ENCODE measurements at regions not wholly inside any gene's neighbourhood (a gene's known extent, or its start where the extent isn't known, plus 50 kb on each side); places are given as distances from the start of the nearest gene placed in this dataset.

DNA sequence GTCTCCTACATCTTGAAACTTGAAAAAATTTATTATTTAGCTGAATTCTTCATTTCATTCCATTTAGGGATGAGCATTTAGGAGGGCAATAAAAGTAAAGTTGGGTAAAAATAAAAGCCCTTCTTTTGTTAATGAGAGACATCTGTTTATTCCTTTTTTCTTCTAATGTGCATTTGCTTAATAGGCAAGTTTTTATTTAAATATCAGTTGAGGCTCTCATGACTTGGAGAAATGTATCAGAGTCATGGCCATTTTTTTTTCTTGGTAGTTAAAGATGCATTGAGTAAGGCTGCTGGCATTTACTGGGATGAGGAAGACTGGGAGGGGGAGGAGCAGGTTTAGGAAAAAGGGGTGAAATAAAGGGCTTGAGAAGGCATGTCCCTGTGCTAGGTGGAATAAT is 609.9 kb upstream of the TMEM132C start:
- TF ChIP-seq CTCF (IDR thresholded peaks at IDR 0.05; ENCODE audit: insufficient read depth, low read length) (no peak), POLR2AphosphoS5 (IDR thresholded peaks at IDR 0.05; ENCODE audit: low read depth) (no peak), GABPA (IDR thresholded peaks at IDR 0.05; ENCODE audit: low read depth) (no peak), SPI1 (IDR thresholded peaks at IDR 0.05; ENCODE audit: borderline replicate concordance, low read depth) (no peak)
- TF ChIP-seq, protein P1, sequence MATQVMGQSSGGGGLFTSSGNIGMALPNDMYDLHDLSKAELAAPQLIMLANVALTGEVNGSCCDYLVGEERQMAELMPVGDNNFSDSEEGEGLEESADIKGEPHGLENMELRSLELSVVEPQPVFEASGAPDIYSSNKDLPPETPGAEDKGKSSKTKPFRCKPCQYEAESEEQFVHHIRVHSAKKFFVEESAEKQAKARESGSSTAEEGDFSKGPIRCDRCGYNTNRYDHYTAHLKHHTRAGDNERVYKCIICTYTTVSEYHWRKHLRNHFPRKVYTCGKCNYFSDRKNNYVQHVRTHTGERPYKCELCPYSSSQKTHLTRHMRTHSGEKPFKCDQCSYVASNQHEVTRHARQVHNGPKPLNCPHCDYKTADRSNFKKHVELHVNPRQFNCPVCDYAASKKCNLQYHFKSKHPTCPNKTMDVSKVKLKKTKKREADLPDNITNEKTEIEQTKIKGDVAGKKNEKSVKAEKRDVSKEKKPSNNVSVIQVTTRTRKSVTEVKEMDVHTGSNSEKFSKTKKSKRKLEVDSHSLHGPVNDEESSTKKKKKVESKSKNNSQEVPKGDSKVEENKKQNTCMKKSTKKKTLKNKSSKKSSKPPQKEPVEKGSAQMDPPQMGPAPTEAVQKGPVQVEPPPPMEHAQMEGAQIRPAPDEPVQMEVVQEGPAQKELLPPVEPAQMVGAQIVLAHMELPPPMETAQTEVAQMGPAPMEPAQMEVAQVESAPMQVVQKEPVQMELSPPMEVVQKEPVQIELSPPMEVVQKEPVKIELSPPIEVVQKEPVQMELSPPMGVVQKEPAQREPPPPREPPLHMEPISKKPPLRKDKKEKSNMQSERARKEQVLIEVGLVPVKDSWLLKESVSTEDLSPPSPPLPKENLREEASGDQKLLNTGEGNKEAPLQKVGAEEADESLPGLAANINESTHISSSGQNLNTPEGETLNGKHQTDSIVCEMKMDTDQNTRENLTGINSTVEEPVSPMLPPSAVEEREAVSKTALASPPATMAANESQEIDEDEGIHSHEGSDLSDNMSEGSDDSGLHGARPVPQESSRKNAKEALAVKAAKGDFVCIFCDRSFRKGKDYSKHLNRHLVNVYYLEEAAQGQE (IDR thresholded peaks at IDR 0.05; ENCODE audit: insufficient replicate concordance, low read depth): no peak

Measured in HL-60 (cell line).